ENCODE measurements at regions not wholly inside any gene's neighbourhood (a gene's known extent, or its start where the extent isn't known, plus 50 kb on each side); places are given as distances from the start of the nearest gene placed in this dataset.

- no peak for DNase-seq
Observed at GRCh38 chr16:86632206-86632605, 53.9 kb downstream of the FOXL1 start.

GRCh38 chr16:86632944-86633343 is 54.6 kb downstream of the FOXL1 start:
- no peak for DNase-seq

GRCh38 chr16:86634292-86634691 is 55.9 kb downstream of the FOXL1 start:
- DNase-seq: no peak

- DNase-seq: no peak
Observed at GRCh38 chr16:86635176-86635876, 57.0 kb downstream of the FOXL1 start.

- no peak for DNase-seq
Observed at GRCh38 chr16:86635926-86636325, 57.6 kb downstream of the FOXL1 start.

- no peak for DNase-seq
Observed at GRCh38 chr16:86637744-86638143, 59.4 kb downstream of the FOXL1 start.

- no peak for DNase-seq
Observed at GRCh38 chr16:86638642-86639041, 60.3 kb downstream of the FOXL1 start.

GRCh38 chr16:86639354-86639753 is 61.0 kb downstream of the FOXL1 start:
- DNase-seq: no peak

GRCh38 chr16:86640265-86640843 is 62.0 kb downstream of the FOXL1 start:
- DNase-seq: no peak

- no peak for DNase-seq
Observed at GRCh38 chr16:86642087-86642486, 63.7 kb downstream of the FOXL1 start.

- DNase-seq: no peak
Observed at GRCh38 chr16:86643671-86644070, 65.3 kb downstream of the FOXL1 start.

GRCh38 chr16:86647561-86647960 is 69.2 kb downstream of the FOXL1 start:
- DNase-seq: no peak

- DNase-seq: no peak
Observed at GRCh38 chr16:86649875-86650274, 71.5 kb downstream of the FOXL1 start.

- no peak for DNase-seq
Observed at GRCh38 chr16:86651013-86651627, 72.8 kb downstream of the FOXL1 start.

- DNase-seq: no peak
Observed at GRCh38 chr16:86651823-86652222, 73.5 kb downstream of the FOXL1 start.

- no peak for DNase-seq
Observed at GRCh38 chr16:86653285-86654006, 75.1 kb downstream of the FOXL1 start.

GRCh38 chr16:86657972-86658371 is 79.6 kb downstream of the FOXL1 start:
- DNase-seq: no peak

GRCh38 chr16:86660623-86661022 is 82.3 kb downstream of the FOXL1 start:
- no peak for DNase-seq

GRCh38 chr16:86661706-86662105 is 83.4 kb downstream of the FOXL1 start:
- no peak for DNase-seq

- no peak for DNase-seq
Observed at GRCh38 chr16:86662195-86662594, 83.8 kb downstream of the FOXL1 start.

GRCh38 chr16:86662740-86663139 is 84.4 kb downstream of the FOXL1 start:
- DNase-seq: no peak

GRCh38 chr16:86663685-86664521 is 85.6 kb downstream of the FOXL1 start:
- DNase-seq: no peak

Measured in T-helper 1 cell (primary cell).